Uterus (tissue), 2 donors: ENCODE measurements at regions not wholly inside any gene's neighbourhood (a gene's known extent, or its start where the extent isn't known, plus 50 kb on each side); places are given as distances from the start of the nearest gene placed in this dataset.

ENCODE experiments used
- POLR2A ChIP-seq, 2 donors: fragments of 450-650 bp; IDR thresholded peaks; one replicate each; pipeline ENCODE4 v1.6.1; 2016; ENCODE audit warnings: antibody characterized with exemption in 2 of 2, mild to moderate bottlenecking in 1 of 2, moderate library complexity in 1 of 2
- TF ChIP-seq, protein P1 (sequence below), 4 experiments: fragments of 200-600 bp in 2 of 4; fragments of 450-650 bp in 2 of 4; sonication (generic) in 2 of 4; IDR thresholded peaks; one replicate each; pipeline ENCODE4 v1.5.1; 2016 to 2019; ENCODE audit warnings: antibody characterized with exemption in 4 of 4, mild to moderate bottlenecking in 2 of 4, moderate library complexity in 1 of 4

DNA sequence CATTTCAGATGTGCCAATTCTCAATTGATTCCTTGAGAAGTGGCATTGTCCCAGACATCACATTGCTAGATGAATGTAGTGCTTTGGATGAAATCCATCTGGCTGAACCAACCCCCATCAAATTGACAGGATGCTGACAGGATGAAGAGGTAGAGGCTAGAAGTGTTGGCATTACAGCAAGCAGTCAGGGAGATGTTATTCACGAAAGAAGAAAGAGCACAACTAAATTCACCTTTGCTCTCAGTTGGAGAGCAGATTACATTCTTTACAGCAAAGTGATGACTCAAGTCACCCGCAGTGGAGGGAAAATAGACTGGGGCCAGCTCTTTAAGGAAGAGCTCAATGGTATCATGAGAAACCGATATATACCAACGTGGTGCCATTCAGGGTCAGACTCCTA lies 259.6 kb downstream of the C4orf33 start:
- TF ChIP-seq POLR2A (IDR thresholded peaks at IDR 0.05) = no peak
- TF ChIP-seq, protein P1, sequence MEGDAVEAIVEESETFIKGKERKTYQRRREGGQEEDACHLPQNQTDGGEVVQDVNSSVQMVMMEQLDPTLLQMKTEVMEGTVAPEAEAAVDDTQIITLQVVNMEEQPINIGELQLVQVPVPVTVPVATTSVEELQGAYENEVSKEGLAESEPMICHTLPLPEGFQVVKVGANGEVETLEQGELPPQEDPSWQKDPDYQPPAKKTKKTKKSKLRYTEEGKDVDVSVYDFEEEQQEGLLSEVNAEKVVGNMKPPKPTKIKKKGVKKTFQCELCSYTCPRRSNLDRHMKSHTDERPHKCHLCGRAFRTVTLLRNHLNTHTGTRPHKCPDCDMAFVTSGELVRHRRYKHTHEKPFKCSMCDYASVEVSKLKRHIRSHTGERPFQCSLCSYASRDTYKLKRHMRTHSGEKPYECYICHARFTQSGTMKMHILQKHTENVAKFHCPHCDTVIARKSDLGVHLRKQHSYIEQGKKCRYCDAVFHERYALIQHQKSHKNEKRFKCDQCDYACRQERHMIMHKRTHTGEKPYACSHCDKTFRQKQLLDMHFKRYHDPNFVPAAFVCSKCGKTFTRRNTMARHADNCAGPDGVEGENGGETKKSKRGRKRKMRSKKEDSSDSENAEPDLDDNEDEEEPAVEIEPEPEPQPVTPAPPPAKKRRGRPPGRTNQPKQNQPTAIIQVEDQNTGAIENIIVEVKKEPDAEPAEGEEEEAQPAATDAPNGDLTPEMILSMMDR (IDR thresholded peaks at IDR 0.05) = no peak
